GM21737 (cell line): ENCODE measurements at regions not wholly inside any gene's neighbourhood (a gene's known extent, or its start where the extent isn't known, plus 50 kb on each side); places are given as distances from the start of the nearest gene placed in this dataset.
A peak's percentile ranks its signal among the peaks of the same experiment; 100 is the strongest.

ENCODE experiments used
- ATAC-seq: cut with Tn5 transposase; IDR thresholded peaks from one replicate; pipeline ENCODE4 v1.9.1; 2021; ENCODE audit warnings: mild to moderate bottlenecking, moderate library complexity; ENCODE audit not compliant: unreplicated experiment

GRCh38 chr14:61847861-61848260, 85.6 kb downstream of the SNAPC1 start:
- ATAC-seq = no peak

GRCh38 chr14:61854898-61855297, 92.7 kb downstream of the SNAPC1 start:
- no peak for ATAC-seq

GRCh38 chr14:61860294-61860918, 98.2 kb downstream of the SNAPC1 start:
- peak; percentile 91 for ATAC-seq

- no peak for ATAC-seq
These were observed 99.2 kb downstream of the SNAPC1 start for GRCh38 chr14:61861320-61861865.

- no peak for ATAC-seq
These were observed 102.2 kb downstream of the SNAPC1 start for GRCh38 chr14:61864329-61864898.

- peak; percentile 95 for ATAC-seq
These were observed 105.0 kb downstream of the SNAPC1 start for GRCh38 chr14:61866932-61867920.

GRCh38 chr14:61868846-61869245, 106.6 kb downstream of the SNAPC1 start:
- no peak for ATAC-seq

- no peak for ATAC-seq
These were observed 107.9 kb downstream of the SNAPC1 start for GRCh38 chr14:61870163-61870562.

- peak; percentile 91 for ATAC-seq
These were observed 110.2 kb downstream of the SNAPC1 start for GRCh38 chr14:61872452-61872851.

GRCh38 chr14:61875483-61875882, 113.3 kb downstream of the SNAPC1 start:
- ATAC-seq = no peak

- no peak for ATAC-seq
These were observed 114.3 kb downstream of the SNAPC1 start for GRCh38 chr14:61876362-61877034.

GRCh38 chr14:61877035-61877390, 114.8 kb downstream of the SNAPC1 start:
- no peak for ATAC-seq

- ATAC-seq = no peak
These were observed 115.5 kb downstream of the SNAPC1 start for GRCh38 chr14:61877768-61878167.

- no peak for ATAC-seq
These were observed 116.7 kb downstream of the SNAPC1 start for GRCh38 chr14:61878931-61879330.

- ATAC-seq = no peak
These were observed 118.8 kb downstream of the SNAPC1 start for GRCh38 chr14:61881046-61881445.

GRCh38 chr14:61884711-61885110, 122.5 kb downstream of the SNAPC1 start:
- no peak for ATAC-seq

GRCh38 chr14:61885203-61885961, 123.2 kb downstream of the SNAPC1 start:
- no peak for ATAC-seq

- ATAC-seq = no peak
These were observed 125.4 kb downstream of the SNAPC1 start for GRCh38 chr14:61887628-61888027.

- ATAC-seq = peak; percentile 100
These were observed 127.7 kb downstream of the SNAPC1 start for GRCh38 chr14:61889914-61890351.

- ATAC-seq = no peak
These were observed 128.9 kb downstream of the SNAPC1 start for GRCh38 chr14:61891170-61891569.
